ENCODE measurements at regions not wholly inside any gene's neighbourhood (a gene's known extent, or its start where the extent isn't known, plus 50 kb on each side); places are given as distances from the start of the nearest gene placed in this dataset.
A peak's percentile ranks its signal among the peaks of the same experiment; 100 is the strongest.
"Not testable (repeated sequence)": the region's sequence is repeated elsewhere in the genome, so short reads cannot be mapped to it uniquely, and the experiment has no call there.

GRCh38 chr6:14552891-14553290 is 435.3 kb downstream of the CD83 start:
- no peak for DNase-seq (ENCODE audit: low read depth)

DNA sequence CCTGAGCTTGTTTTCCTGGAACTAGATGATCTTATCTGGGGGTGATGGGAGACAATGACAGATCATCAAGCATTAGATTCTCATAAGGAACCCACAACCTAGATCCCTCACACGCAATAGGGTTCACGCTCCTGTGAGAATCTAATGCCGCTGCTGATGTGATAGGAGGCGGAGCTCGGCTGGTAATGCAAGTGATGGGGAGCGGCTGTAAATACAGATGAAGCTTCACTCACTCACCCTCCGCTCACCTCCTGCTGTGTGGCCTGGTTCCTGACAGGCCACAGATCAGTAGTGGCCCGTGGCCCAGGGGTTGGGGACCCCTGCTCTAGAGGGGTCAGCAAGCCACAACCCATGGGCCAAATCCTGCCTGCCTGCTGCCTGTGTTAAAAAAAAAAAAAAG is 435.9 kb downstream of the CD83 start:
- no peak for DNase-seq (ENCODE audit: low read depth)

- DNase-seq (ENCODE audit: low read depth) = no peak
Measured at GRCh38 chr6:14555804-14556203, 438.2 kb downstream of the CD83 start.

DNA sequence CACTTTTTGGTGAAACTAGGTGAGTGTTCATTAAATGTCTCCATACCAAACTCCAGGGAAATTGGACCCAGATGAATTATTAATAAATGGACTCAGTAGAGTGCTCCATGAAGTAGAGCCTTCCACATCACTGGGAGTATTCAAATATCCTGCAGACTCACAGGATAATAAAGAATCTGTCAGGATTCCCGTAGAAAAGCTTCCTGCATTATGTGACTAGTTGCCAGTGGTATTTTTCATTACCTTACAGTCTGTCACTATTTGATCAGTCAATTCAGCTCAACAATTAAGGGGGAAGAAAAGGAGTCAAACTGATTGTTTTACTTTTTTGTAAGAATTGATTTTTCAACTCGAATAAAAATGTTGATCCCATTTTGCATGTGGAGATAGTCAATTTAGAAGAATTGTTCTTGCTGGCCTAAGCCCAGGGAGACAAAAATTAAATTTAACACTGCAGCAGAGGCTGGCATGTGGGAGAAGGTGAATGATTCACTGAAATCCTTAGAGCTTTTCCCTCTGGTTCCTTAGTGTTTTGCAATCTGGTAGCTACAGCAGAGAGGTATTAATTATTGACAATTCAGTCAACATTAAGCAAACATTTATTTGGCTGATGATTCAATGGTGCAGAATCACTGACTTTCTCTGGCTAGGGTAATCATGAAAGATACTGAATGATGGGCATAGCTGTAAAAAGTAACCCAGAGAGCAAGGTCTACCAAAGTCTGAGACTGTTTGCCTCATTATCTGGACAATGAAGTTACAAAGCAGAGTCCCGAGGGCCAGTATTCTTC is 442.4 kb downstream of the CD83 start:
- no peak for DNase-seq (ENCODE audit: low read depth)

DNA sequence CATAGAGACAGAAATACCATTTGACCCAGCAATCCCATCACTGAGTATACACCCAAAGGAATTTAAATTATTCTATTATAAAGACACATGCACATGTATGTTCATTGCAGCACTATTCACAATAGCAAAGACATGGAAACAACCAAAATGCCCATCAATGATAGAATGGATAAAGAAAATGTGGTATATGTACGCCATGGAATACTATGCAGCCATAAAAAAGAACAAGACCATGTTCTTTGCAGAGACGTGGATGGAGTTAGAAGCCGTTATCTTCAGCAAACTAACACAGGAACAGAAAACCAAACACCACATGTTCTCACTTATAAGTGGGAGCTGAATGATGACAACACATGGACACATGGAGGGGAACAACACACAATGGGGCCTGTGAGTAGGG is 444.0 kb downstream of the CD83 start:
- not testable (repeated sequence) for DNase-seq (ENCODE audit: low read depth)

- DNase-seq (ENCODE audit: low read depth) = no peak
Measured at GRCh38 chr6:14567842-14568241, 450.3 kb downstream of the CD83 start.

DNA sequence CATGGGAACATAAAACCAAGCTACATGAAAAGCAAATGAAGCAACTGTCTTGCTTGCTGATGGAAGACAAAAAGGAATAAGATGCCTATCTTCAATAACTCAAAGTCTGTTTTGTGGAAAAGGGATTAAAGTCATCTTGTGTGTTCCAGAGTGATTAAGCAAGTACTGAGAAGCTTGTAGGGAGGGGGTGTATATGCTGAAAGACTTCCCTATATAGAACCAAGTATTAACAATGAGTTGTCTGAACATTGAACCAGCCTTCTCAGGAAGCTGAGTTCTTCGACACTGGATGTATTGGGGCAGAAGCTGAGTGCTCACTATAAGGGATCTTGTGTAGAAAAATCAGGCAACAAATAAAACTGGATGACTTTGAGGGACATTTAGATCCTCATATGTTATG is 451.8 kb downstream of the CD83 start:
- DNase-seq (ENCODE audit: low read depth) = peak; percentile 5

- not testable (repeated sequence) for DNase-seq (ENCODE audit: low read depth)
Measured at GRCh38 chr6:14569874-14570273, 452.3 kb downstream of the CD83 start.

DNA sequence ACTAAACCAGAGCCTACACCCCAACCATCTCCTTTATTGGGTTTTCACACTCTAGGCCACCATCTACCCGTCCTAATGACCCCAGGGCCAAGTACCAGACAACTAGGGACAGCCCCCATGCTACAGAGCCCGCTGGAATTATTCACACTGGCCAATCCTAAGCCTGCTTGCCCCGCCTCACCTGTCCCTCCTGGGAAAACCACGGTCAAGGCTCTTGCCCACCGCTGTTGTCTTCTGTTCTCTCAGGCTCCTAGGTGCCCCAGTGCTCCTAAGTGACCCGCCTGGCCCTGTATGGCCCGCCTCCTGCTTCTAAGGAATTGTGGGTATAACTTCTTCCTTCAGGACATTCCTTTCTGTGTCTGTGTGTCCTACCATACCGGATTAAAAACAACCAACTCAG is 453.4 kb downstream of the CD83 start:
- DNase-seq (ENCODE audit: low read depth) = no peak

GRCh38 chr6:14571746-14572145 is 454.2 kb downstream of the CD83 start:
- no peak for DNase-seq (ENCODE audit: low read depth)

DNA sequence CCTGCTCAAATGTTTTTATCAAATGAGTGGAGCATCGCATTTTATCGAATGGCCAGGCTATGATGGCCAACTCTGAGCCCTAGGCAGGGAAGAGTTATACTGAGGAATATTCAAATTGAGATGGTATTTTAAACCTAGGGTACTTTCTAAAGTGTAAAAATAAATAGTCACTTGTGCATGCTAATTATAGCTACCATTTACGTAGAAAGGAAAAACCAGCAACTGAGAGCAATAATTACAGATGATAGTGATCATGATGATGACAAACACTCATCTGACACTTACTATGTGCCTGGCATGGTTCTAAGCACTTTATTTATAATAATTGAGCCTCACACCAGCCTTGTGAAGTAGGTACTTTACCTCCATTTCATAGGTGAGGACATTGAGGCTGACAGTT is 455.7 kb downstream of the CD83 start:
- no peak for DNase-seq (ENCODE audit: low read depth)

GRCh38 chr6:14573703-14574290 is 456.2 kb downstream of the CD83 start:
- no peak for DNase-seq (ENCODE audit: low read depth)

DNA sequence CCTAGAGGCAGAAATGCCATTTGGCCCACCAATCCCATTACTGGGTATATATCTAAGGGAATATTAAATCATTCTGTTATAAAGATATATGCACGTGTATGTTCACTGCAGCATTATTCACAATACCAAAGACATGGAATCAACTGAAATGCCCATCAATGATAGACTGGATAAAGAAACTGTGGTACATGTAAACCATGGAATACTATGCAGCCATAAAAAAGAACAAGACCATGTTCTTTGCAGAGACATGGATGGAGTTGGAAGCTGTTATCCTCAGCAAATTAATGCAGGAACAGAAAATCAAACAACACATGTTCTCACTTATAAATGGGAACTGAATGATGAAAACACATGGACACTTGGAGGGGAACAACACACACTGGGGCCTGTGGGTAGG is 458.4 kb downstream of the CD83 start:
- DNase-seq (ENCODE audit: low read depth) = no peak

DNA sequence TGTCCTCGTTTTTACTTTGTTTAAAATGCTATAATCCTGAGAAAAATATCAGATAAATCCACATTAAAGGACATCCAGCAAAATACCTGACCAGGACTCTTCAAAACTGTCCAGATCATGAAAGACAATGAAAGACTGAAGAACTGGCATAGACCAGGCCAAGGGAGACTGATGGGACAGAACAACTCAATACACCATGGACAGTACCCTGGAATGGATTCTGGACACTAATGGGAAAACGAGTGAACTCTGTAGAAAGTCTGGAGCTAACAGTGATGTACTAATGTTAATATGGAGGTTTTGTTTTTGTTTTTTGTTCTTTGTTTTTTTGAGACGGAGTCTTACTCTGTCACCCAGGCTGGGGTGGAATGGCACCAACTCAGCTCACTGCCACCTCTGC is 461.4 kb downstream of the CD83 start:
- no peak for DNase-seq (ENCODE audit: low read depth)

GRCh38 chr6:14582749-14583148 is 465.2 kb downstream of the CD83 start:
- no peak for DNase-seq (ENCODE audit: low read depth)

DNA sequence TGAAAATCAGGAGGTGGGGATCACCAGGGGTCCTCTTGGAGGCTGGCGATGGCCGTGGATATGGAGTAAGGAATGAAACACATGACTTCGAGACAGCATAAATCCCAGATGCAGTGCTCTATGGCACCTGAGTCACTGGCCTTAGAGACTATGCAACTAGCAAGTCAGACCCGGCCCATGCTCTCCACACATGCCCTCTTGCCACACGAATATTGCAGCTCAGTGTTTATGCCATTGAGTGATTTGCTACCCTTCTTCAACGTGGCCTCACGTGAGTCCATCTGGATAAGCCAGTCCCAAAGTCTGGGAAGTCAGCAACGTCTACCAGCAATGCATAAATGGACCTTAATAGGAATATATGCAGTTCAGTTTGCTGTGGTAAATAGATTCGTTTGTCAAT is 466.3 kb downstream of the CD83 start:
- DNase-seq (ENCODE audit: low read depth) = no peak

DNA sequence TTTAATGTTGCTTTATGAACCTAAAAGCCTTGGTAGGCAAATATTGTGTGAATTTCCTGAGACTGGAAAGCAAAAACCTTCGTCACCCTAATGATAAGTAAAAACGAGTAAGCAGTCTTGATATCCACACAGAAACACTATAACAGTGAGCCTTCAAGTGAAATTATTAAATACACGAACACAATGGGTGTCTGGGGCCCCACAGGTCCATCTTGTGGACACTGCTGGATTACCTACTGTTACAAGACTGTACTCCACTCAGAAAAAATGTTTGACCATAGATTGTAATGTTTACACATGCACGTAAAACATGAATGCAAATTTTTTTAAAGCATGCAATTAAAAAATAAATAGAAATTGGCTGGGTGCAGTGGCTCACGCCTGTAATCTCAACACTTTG is 466.9 kb downstream of the CD83 start:
- no peak for DNase-seq (ENCODE audit: low read depth)

- DNase-seq (ENCODE audit: low read depth) = no peak
Measured at GRCh38 chr6:14585689-14586088, 468.1 kb downstream of the CD83 start.

DNA sequence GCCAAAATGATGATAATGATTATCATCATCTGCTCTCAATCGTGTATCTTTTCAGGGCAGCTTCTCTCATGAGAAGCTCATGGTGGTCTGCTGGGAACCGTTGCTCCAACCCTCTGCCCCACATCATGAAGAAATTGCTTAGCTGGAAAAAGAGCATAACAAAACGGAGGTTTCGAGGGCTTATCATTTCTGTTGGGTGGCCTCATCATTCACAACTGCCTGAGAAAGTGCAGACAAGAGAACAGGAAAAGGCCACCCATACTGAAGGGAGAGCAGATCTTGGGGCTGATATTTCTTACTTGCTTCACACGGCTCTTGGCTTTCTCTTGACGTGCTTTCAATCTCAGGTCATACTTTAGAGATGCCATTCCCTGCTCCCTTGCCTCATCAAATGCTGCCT is 471.6 kb downstream of the CD83 start:
- no peak for DNase-seq (ENCODE audit: low read depth)

- no peak for DNase-seq (ENCODE audit: low read depth)
Measured at GRCh38 chr6:14590586-14590985, 473.0 kb downstream of the CD83 start.

DNA sequence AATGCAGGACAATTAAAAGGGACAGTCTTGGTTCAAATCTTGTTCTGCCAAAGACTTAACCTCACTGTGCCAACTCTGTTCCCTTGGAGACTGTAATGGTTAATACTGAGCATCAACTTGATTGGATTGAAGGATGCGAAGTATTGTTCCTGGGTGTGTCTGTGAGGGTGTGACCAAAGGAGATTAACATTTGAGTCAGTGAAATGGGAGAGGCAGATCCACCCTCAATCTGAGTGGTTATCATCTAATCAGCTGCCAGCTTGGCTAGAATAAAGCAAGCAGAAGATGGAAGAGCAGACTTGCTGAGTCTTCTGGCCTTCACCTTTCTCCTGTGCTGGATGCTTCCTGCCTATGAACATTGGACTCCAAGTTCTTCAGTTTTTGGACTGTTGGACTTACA is 474.4 kb downstream of the CD83 start:
- no peak for DNase-seq (ENCODE audit: low read depth)

DNA sequence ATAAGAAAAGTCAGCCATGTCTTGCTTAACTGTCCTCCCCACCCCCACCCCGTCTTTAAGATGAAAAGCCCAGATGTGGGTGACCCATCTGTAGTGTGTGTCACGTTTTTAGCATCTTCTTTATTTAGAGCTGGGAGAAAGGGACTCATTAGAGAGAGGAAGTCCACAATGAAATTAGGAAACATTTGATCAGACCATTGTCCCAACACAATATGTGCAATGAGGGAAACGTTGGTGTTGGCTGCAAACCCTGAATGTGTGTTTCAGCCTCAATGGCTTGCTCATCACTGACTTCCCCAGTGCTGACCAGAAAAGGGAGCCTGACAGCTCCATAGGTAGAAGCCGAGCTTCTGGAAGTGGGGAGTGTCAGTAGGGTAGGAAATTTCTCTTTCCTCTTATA is 475.7 kb downstream of the CD83 start:
- no peak for DNase-seq (ENCODE audit: low read depth)

DNA sequence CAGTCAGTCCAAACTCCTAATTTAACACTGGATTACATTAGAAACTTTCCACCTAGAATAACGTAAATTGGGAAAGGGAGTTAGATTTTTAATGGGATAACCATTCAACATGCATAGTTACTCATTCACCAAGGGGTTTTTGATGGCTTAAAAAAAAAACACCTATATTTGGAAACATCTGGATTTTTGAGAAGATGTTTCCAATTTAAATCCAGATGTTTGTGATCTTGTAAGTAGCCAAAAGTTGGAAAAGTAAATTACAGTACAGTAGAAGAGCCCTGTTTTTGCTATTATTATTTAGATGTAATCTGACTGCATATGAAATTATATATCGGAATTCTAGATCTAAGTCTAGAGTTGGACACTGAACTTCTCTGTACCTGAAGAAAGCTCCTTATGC is 478.2 kb downstream of the CD83 start:
- DNase-seq (ENCODE audit: low read depth) = no peak

DNA sequence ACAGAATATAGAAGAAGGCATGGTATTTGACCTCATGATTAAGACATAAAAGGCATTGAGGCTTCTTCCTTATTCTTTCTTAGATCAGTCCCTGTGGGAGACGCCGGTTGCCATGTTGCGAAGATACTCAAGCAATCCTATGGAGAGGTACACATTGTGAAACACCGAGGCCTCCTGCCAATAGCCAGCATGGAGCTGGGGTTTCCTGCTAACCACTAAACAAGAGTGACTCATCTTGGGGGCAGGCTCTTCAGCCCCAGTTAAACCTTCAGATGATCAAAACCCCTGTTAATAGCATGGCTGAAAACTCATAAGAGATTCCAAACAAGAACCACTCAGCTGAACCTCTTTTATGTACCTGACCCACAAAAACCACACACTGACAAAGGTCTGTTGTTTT is 478.8 kb downstream of the CD83 start:
- DNase-seq (ENCODE audit: low read depth) = peak; percentile 55
